Astrocyte (in vitro differentiated cells and primary cell): ENCODE measurements at regions not wholly inside any gene's neighbourhood (a gene's known extent, or its start where the extent isn't known, plus 50 kb on each side); places are given as distances from the start of the nearest gene placed in this dataset.
A peak's percentile ranks its signal among the peaks of the same experiment; 100 is the strongest.

Experiments used
- DNase-seq: peaks from one replicate; pipeline ENCODE4 v3.0.0-alpha.2; 2010; ENCODE audit warnings: low read depth
- FAIRE-seq: peaks from 2 replicates; lab custom pipeline; 2011; peaks lifted over from hg19 to GRCh38; lab: Jason Lieb, UNC
- H2AFZ ChIP-seq: 2 replicates; pipeline ENCODE4 v1.6.0; 2012; ENCODE audit warnings: low read depth, low read length, inconsistent platforms
- H3K27ac ChIP-seq: 2 replicates; pipeline ENCODE4 v1.5.1; 2011; ENCODE audit warnings: low read depth, low read length, inconsistent platforms
- H3K27me3 ChIP-seq: 2 replicates; pipeline ENCODE4 v1.6.0; 2011; ENCODE audit warnings: low read length, inconsistent platforms; ENCODE audit not compliant: insufficient read depth
- H3K36me3 ChIP-seq: 2 replicates; pipeline ENCODE4 v1.5.1; 2011; ENCODE audit warnings: low read length, inconsistent platforms; ENCODE audit not compliant: insufficient read depth
- H3K4me1 ChIP-seq: 2 replicates; pipeline ENCODE4 v1.5.1; 2011; ENCODE audit warnings: low read length, inconsistent platforms; ENCODE audit not compliant: insufficient read depth
- H3K4me2 ChIP-seq: 2 replicates; pipeline ENCODE4 v1.6.0; 2012; ENCODE audit warnings: low read length, inconsistent platforms
- H3K4me3 ChIP-seq: 2 replicates; pipeline ENCODE4 v1.5.1; 2011; ENCODE audit warnings: low read depth, mild to moderate bottlenecking, low read length, inconsistent platforms; ENCODE audit not compliant: insufficient read depth
- H3K79me2 ChIP-seq: 2 replicates; pipeline ENCODE4 v1.6.0; 2012; ENCODE audit warnings: mild to moderate bottlenecking, low read length, inconsistent platforms; ENCODE audit not compliant: insufficient read depth
- H3K9ac ChIP-seq: 2 replicates; pipeline ENCODE4 v1.6.0; 2012; ENCODE audit warnings: mild to moderate bottlenecking, low read length, inconsistent platforms
- H3K9me3 ChIP-seq: 2 replicates; pipeline ENCODE4 v1.5.1; 2012; ENCODE audit warnings: low read depth, mild to moderate bottlenecking, low read length, inconsistent platforms; ENCODE audit not compliant: insufficient read depth
- H4K20me1 ChIP-seq: 2 replicates; pipeline ENCODE4 v1.6.0; 2012; ENCODE audit warnings: low read length, inconsistent platforms; ENCODE audit not compliant: insufficient read depth
- H3K27ac Mint-ChIP-seq: one replicate; pipeline ENCODE4 v1.8.0; 2021; ENCODE audit warnings: mild to moderate bottlenecking, mixed read lengths; ENCODE audit not compliant: unreplicated experiment
- H3K27me3 Mint-ChIP-seq: one replicate; pipeline ENCODE4 v1.8.0; 2021; ENCODE audit warnings: low read depth, mixed read lengths; ENCODE audit not compliant: unreplicated experiment
- H3K36me3 Mint-ChIP-seq: one replicate; pipeline ENCODE4 v1.8.0; 2021; ENCODE audit warnings: low read depth, mixed read lengths; ENCODE audit not compliant: unreplicated experiment
- H3K4me1 Mint-ChIP-seq: one replicate; pipeline ENCODE4 v1.8.0; 2021; ENCODE audit warnings: low read depth, mixed read lengths; ENCODE audit not compliant: unreplicated experiment
- H3K4me3 Mint-ChIP-seq: one replicate; pipeline ENCODE4 v1.8.0; 2021; ENCODE audit warnings: mild to moderate bottlenecking, moderate library complexity, mixed read lengths; ENCODE audit not compliant: unreplicated experiment
- H3K9me3 Mint-ChIP-seq: one replicate; pipeline ENCODE4 v1.8.0; 2021; ENCODE audit warnings: mild to moderate bottlenecking, mixed read lengths; ENCODE audit not compliant: unreplicated experiment
- CTCF ChIP-seq: IDR thresholded peaks from 2 replicates; pipeline ENCODE4 v1.5.1; 2011; ENCODE audit warnings: low read depth, mild to moderate bottlenecking, inconsistent platforms, low read length, moderate library complexity; ENCODE audit not compliant: insufficient read depth
- EZH2 ChIP-seq: IDR thresholded peaks from 2 replicates; pipeline ENCODE4 v1.6.1; 2012; ENCODE audit warnings: mild to moderate bottlenecking, low read length, inconsistent platforms; ENCODE audit not compliant: insufficient read depth

- Histone ChIP-seq H3K36me3 (no peaks in the 10 kb centered on the region), H3K4me3 (no peak overlapping the region), H3K79me2 (no peaks in the 10 kb centered on the region), H3K27me3 (no peaks in the 10 kb centered on the region), H3K9me3 (no peaks in the 10 kb centered on the region), H3K4me1 (peaks cover 5% of the 10 kb centered on the region), H4K20me1 (no peaks in the 10 kb centered on the region), H3K27ac (no peak overlapping the region), H3K9ac (no peak overlapping the region), H2AFZ (peak overlapping the region; percentile 23), H3K4me2 (no peak overlapping the region)
- FAIRE-seq (peak; percentile 90), DNase-seq (peak; percentile 53)
- Mint-ChIP-seq H3K27me3 (no peaks in the 10 kb centered on the region), H3K9me3 (peaks cover 3% of the 10 kb centered on the region), H3K27ac (no peak overlapping the region), H3K4me1 (peaks cover 6% of the 10 kb centered on the region), H3K4me3 (no peak overlapping the region), H3K36me3 (no peaks in the 10 kb centered on the region)
- TF ChIP-seq EZH2 (no peak), CTCF (peak; percentile 73)
These were observed 196.9 kb upstream of the RHOBTB1 start for GRCh38 chr10:61140765-61141392.

- H3K36me3 Mint-ChIP-seq: no peaks in the 10 kb centered on the region
- no peaks in the 10 kb centered on the region for H3K27me3 Mint-ChIP-seq
These were observed 195.6 kb upstream of the RHOBTB1 start for GRCh38 chr10:61139592-61139953.

More at GRCh38 chr10:61139592-61139953, 195.6 kb upstream of the RHOBTB1 start:
- H3K27ac ChIP-seq: no peak overlapping the region
- H3K36me3 ChIP-seq: no peaks in the 10 kb centered on the region
- no peaks in the 10 kb centered on the region for H3K79me2 ChIP-seq
- no peaks in the 10 kb centered on the region for H3K9me3 ChIP-seq
- Mint-ChIP-seq H3K4me3 (no peak overlapping the region), H3K27ac (peak overlapping the region; percentile 38), H3K9me3 (peaks cover 3% of the 10 kb centered on the region), H3K4me1 (peaks cover 6% of the 10 kb centered on the region)
- no peak overlapping the region for H3K4me2 ChIP-seq
- peaks cover 5% of the 10 kb centered on the region for H3K4me1 ChIP-seq
- no peaks in the 10 kb centered on the region for H4K20me1 ChIP-seq
- no peak overlapping the region for H3K9ac ChIP-seq
- no peak overlapping the region for H2AFZ ChIP-seq
- H3K4me3 ChIP-seq: no peak overlapping the region
- TF ChIP-seq CTCF (no peak), EZH2 (no peak)
- FAIRE-seq (no peak), DNase-seq (no peak)
- no peaks in the 10 kb centered on the region for H3K27me3 ChIP-seq
